ENCODE measurements at regions not wholly inside any gene's neighbourhood (a gene's known extent, or its start where the extent isn't known, plus 50 kb on each side); places are given as distances from the start of the nearest gene placed in this dataset.
A peak's percentile ranks its signal among the peaks of the same experiment; 100 is the strongest.
"Not testable (repeated sequence)": the region's sequence is repeated elsewhere in the genome, so short reads cannot be mapped to it uniquely, and the experiment has no call there.

- DNase-seq (ENCODE audit: low spot score): no peak
Observed at GRCh38 chr4:79743014-79743413, 330.0 kb downstream of the ANTXR2 start.

GRCh38 chr4:79739912-79740311, 331.9 kb upstream of the GK2 start:
- no peak for DNase-seq (ENCODE audit: low spot score)

- DNase-seq (ENCODE audit: low spot score): no peak
Observed at GRCh38 chr4:79723507-79723906, 315.5 kb upstream of the GK2 start.

- no peak for DNase-seq (ENCODE audit: low spot score)
Observed at GRCh38 chr4:79700356-79700755, 292.3 kb upstream of the GK2 start.

- no peak for DNase-seq (ENCODE audit: low spot score)
Observed at GRCh38 chr4:79697444-79697843, 289.4 kb upstream of the GK2 start.

- not testable (repeated sequence) for DNase-seq (ENCODE audit: low spot score)
Observed at GRCh38 chr4:79696534-79696933, 288.5 kb upstream of the GK2 start.

- no peak for DNase-seq (ENCODE audit: low spot score)
Observed at GRCh38 chr4:79695848-79696247, 287.8 kb upstream of the GK2 start.

- DNase-seq (ENCODE audit: low spot score): no peak
Observed at GRCh38 chr4:79689740-79690139, 281.7 kb upstream of the GK2 start.

- DNase-seq (ENCODE audit: low spot score): no peak
Observed at GRCh38 chr4:79688691-79689090, 280.7 kb upstream of the GK2 start.

- no peak for DNase-seq (ENCODE audit: low spot score)
Observed at GRCh38 chr4:79687006-79687405, 279.0 kb upstream of the GK2 start.

GRCh38 chr4:79685542-79685941, 277.5 kb upstream of the GK2 start:
- DNase-seq (ENCODE audit: low spot score): no peak

GRCh38 chr4:79684516-79684915, 276.5 kb upstream of the GK2 start:
- DNase-seq (ENCODE audit: low spot score): no peak

GRCh38 chr4:79682801-79683530, 274.9 kb upstream of the GK2 start:
- DNase-seq (ENCODE audit: low spot score): peak; percentile 23

- DNase-seq (ENCODE audit: low spot score): no peak
Observed at GRCh38 chr4:79682161-79682560, 274.1 kb upstream of the GK2 start.

- no peak for DNase-seq (ENCODE audit: low spot score)
Observed at GRCh38 chr4:79679859-79680258, 271.8 kb upstream of the GK2 start.

- no peak for DNase-seq (ENCODE audit: low spot score)
Observed at GRCh38 chr4:79678472-79679202, 270.6 kb upstream of the GK2 start.

GRCh38 chr4:79676705-79677104, 268.7 kb upstream of the GK2 start:
- no peak for DNase-seq (ENCODE audit: low spot score)

- not testable (repeated sequence) for DNase-seq (ENCODE audit: low spot score)
Observed at GRCh38 chr4:79674906-79675305, 266.9 kb upstream of the GK2 start.

- DNase-seq (ENCODE audit: low spot score): no peak
Observed at GRCh38 chr4:79673898-79674297, 265.9 kb upstream of the GK2 start.

- DNase-seq (ENCODE audit: low spot score): no peak
Observed at GRCh38 chr4:79673377-79673776, 265.3 kb upstream of the GK2 start.

- DNase-seq (ENCODE audit: low spot score): no peak
Observed at GRCh38 chr4:79666875-79667274, 258.8 kb upstream of the GK2 start.

- no peak for DNase-seq (ENCODE audit: low spot score)
Observed at GRCh38 chr4:79666112-79666511, 258.1 kb upstream of the GK2 start.

- DNase-seq (ENCODE audit: low spot score): no peak
Observed at GRCh38 chr4:79663865-79664264, 255.8 kb upstream of the GK2 start.

- no peak for DNase-seq (ENCODE audit: low spot score)
Observed at GRCh38 chr4:79663141-79663540, 255.1 kb upstream of the GK2 start.
